Stimulated activated CD8-positive, alpha-beta memory T cell treated with anti-CD3 and anti-CD28 coated beads, Interleukin-12 subunit alpha, Interleukin-12 subunit beta, amount 100 ng/mL, for 4 hours (primary cell): ENCODE measurements at regions not wholly inside any gene's neighbourhood (a gene's known extent, or its start where the extent isn't known, plus 50 kb on each side); places are given as distances from the start of the nearest gene placed in this dataset.
"Not testable (repeated sequence)": the region's sequence is repeated elsewhere in the genome, so short reads cannot be mapped to it uniquely, and the experiment has no call there.

Experiments
- DNase-seq: peaks from one replicate; pipeline ENCODE4 v3.0.0-alpha.2; 2020; ENCODE audit warnings: low read depth

DNA sequence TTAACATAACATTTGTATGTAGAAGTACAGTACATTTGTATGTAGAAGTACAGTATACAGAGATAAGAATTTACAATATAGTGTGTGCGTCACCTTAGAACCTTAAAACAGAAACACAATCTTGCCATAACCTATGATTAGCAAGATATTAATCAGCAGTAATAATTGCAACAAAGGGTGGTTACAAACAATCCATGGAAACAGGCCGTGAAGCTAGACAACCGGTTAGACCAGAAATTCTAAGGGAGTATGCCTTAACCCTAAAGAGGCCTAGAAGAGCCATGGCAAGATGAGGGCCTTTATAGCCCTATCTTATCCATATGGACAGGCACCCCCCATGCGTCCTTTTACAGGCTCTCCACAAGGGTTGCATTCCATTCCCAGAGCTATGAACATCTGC, 605.9 kb downstream of the KCNT2 start:
- DNase-seq, result not testable (repeated sequence)

DNA sequence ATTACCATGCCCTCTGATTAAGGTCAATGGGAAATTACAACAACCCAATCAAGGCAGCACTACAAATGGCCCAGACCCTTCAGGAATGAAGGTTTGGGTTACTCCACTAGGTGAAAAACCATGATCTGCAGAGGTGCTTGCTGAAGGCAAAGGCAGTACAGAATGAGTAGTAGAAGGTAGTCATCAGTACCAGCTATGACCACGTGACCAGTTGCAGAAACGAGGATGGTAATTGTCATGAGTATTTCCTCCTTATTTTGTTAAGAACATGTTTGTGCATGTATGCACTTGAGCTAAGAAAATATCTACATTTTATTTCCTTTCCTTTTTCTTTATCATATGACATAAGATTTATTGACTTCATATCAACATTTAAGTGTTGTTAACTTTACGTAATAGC, 607.1 kb downstream of the KCNT2 start:
- no peak for DNase-seq

DNA sequence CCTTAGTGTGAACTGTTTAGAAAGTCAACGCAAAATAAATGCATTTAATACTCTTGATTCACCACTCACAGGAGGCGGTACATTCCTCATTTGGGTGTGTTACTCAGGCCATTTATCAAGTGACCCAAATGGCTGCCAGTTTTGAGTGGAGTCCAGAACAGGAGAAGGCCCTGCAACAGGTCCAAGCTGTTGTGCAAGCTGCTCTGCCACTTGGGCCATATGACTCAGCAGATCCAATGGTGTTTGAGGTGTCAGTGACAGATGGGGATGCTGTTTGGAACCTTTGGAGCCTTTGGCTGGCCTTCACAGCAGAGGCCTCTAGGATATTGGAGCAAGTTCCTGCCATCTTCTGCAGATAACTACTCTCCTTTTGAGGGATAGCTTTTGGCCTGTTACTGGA, 609.2 kb downstream of the KCNT2 start:
- no peak for DNase-seq

DNA sequence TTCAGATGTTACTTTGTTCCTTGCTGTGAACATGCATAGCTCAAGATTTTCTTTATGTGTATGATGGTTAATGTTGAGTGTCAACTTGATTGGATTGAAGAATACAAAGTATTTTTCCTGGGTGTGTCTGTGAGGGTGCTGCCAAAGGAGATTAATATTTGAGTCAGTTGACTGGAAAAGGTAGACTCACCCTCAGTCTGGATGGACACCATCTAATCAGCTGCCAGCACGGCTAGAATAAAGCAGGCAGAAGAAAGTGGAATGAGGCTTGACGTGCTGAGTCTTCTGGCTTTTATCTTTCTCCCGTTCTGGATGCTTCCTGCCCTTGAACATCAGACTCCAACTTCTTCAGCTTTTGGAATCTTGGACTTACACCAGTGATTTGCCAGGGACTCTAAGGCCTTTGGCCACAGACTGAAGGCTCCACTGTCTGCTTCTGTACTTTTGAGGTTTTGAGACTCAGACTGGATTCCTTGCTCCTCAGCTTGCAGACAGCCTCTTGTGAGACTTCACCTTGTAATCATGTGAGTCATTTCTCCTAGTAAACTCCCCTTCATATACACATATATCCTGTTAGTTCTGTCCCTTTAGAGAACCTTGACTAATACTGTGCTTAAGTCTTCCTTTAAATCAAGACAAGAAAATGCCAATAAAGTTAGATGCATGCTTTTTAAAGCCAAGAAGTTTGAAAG, 626.6 kb downstream of the KCNT2 start:
- no peak for DNase-seq

DNA sequence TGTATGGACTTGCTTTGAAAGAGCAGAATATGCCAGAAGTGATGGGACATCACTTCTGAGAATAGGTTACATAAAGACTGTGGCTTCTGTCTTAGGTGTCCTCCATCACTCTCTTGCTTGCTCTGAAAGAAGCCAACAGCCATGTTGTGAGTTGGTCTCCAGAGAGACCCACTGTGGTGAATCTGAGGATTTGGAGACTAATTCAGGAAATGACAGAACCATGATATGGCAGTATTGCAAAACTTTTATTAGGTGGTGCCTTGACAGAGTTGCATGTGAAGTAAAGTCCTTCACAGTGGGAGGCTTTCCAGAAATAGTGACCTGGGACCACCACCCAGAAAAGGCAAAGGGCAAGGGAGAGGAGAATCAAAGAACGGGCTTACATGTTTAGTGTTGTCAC, 628.6 kb downstream of the KCNT2 start:
- DNase-seq, result no peak

DNA sequence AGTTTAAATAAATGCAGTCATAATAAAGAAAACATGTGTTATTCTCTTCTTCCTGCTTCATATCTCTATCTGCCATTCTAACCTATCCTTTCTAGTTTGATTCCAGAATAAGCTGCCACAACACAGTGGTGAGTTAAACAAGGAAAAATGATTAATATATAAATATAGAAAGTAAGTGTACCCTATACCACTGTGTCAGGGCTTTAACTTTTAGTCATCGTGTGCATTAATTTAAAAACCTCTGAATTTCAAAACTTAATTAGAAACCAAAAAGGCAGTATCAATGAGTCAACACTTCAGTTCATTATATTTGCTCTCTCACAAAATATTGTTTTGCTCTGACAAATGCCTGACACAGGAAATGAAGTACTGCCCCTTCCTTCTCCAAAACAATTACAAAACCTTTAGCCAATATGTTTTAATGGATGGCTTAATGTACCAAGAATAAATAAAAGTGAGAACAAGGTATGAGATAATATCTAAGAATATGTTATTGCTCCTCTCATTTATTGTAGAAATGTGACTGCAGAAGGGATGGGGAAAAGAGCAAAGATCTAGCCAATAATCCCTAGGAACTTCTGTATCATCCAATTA, 634.8 kb downstream of the KCNT2 start:
- DNase-seq, result no peak

DNA sequence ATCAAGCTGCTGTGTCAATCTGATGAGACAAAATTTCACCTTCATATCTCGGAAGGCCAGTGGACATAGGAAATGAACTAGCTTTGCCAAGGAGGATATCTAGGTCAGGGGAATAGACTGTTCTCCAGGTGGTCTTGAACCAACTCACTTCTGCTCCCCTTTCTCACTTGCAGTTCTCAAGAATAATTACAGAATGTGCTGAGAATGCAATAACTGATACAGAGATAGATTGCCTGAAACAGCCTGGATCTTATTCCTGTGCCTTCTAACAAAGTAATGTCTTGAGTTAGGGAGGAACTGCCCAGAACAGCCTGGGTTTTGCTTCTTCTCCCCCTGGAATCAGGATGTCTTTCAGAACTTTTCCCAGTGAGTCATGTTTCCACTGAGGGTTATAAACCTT, 636.7 kb downstream of the KCNT2 start:
- no peak for DNase-seq

DNA sequence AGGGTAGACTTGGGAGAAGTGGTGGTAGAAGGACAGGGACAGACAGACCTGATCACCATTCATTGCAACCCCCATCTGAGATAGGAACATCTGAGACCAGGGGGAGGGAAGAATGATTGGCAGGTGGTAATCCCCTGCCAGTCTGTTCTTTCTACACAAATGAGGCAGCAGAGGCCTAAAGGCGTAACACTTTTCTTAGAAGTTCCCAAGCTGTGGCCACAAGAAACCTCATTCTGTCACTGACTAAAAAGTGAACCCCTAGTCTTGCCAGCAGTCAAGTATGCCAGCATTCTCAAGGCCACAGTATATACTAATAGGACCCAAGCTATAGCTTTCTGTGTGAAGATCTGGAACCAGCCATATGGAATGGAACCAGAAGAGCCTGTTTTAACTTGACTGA, 638.0 kb downstream of the KCNT2 start:
- no peak for DNase-seq

DNA sequence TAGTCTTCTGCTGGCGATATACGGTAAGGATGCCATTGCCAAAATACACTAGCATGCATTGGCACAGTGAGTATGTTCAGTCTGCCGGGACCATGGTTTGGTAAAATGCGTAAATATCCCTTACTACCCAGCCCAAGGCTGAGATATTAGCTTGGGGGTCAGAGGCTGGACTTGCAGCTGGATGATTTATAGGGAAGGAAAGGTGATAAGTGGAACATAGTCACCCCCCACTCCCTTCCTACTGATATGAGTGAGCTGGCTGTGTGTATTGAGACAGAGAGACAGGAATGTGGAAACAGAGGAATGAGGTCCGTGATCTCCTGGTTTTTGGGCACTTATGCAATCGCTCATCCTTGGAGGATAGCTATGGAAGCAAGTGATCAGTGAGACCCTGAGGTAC, 642.8 kb downstream of the KCNT2 start:
- no peak for DNase-seq

DNA sequence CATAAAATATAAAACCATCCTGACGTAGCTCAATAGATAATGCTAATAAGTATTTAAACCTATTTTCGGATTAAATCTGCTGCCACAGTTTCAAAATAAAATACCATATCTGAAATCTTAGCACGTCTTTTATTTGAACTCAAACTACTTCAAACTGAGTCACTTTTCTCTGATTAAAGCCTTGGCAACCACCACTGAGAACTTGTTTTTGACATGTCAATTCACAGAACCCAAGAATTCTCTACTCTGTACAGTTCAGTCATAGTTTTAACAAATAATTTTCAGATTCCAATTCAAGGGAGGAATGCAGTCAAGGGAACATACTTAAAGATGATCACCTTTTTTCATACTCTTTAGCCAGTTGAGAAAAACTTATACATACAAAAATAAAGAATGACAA, 643.2 kb downstream of the KCNT2 start:
- DNase-seq, result no peak

DNA sequence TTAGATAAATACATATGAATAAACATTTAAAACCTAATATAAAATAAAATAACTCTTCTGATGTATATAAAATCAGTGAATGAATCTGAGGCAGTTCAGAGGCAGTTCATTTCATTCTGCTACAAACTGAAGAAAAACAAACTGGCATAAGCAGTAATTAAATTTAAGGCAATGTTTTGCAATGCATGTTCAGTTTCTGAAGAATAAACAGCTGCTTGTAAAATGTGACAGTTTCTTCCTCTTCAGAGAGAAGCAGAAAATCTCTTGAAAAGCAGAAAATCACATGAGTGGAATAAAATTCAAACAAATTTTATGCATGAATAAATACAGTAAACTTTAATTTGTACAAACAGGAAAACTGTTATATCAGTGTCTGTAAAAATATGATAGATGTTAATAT, 643.7 kb downstream of the KCNT2 start:
- no peak for DNase-seq

DNA sequence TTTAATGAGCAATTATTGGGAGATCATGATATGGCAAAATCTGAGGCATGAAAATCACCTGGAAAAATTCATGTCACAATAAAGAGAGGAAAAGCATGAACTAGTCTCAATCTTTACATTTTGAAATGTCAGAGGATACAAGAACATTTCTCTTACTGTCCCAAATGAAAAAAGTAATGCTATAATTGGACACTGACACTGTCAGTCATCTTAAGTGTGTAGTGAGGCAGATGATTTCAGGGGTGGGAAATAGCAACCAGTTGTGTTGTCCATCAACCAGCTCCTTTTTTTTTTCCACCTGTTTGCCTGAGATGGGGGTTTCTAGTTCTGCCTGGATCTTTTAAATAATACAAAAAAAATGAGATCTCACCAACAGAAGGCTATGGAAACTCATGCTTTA, 646.2 kb downstream of the KCNT2 start:
- DNase-seq, result no peak

DNA sequence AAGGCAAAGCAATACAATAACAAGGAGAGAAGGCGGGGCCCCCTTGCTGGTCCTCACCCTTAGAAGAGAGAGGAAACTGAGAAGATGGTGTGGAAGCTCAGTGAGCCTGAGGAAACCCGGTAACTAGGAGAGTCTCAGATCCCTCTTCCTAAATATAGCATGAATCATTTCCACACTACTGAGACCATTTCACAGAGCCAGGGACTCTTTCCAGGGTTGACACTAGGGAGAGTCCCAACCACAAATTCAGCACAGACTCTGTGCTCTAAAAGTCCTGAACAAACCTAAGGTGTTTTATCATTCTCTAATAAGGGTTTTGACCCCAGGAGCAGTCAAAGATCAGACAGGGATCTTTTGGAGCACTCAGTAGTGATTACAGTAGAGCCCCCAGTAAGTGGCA, 647.7 kb downstream of the KCNT2 start:
- no peak for DNase-seq

DNA sequence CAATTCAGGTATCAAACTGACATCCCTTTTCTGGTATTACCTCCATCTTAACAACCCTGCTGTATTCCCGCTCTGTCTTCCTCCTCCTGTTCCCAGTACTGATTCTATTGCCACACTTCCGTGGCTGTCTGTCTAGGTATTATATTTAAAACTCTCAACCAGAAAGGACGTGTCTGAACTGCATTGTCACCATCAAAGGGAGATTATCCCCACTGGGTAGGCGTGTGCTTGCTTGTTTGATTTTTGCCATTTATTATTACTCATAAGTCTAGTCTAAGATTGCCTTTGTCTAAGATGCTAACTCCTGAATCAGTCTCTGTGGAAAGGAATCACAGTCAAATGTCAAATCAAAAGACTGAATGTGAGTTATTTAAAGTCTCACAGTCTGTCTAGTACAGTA, 650.1 kb downstream of the KCNT2 start:
- no peak for DNase-seq

DNA sequence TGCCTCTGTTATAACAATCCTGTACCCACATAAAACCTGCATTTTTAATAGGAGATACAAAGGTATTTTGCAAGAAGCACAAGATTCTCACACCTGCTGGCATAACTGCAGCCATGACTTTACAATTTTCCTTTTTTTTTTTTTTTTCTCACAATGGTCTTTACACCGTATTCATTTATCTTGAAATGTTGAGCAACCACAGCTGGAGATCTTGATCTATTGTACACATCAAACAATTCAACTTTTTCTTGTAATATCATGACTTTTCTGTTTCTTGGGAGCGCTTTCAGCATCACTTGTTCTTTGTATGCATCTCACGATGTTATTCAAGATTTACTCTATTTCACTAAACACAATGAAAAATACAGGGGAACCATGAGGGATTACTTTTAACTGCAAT, 651.4 kb downstream of the KCNT2 start:
- no peak for DNase-seq

DNA sequence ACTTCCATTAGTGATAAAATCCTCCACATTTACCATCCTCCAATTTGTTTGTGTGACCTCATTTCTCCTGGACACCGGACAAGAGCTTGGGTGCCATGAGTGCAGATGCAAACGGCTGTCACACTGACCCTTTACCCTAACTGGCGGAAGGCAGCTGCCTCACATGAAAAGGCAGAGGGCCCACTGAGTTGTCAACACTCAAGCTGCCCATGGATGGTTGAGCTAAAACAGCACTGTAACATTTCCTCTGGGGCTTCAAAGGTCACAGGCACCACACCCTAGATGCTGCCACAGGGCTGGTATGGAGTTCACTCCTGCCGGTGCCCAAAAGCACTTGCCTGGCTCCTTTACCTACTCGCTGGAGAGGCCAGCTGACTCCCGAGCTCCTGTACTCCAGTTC, 653.4 kb downstream of the KCNT2 start:
- no peak for DNase-seq

DNA sequence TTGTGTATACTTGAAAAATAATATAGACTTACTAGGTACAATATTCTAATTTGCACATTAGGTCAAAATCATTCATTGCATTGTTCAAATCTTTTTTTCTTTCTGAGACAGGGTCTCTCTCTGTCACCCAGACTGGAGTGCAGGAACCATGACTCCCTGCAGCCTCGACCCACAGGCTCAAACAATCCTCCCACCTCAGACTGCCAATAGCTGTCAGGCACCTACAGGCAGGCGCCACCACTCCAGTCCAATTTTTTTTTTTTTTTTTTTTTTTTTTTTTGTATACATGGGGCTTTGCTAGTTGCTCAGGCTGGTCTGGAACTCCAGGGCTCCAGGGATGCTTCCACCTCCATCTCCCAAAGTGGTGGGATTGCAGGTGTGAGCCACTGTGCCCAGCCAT, 656.9 kb downstream of the KCNT2 start:
- DNase-seq, result no peak

DNA sequence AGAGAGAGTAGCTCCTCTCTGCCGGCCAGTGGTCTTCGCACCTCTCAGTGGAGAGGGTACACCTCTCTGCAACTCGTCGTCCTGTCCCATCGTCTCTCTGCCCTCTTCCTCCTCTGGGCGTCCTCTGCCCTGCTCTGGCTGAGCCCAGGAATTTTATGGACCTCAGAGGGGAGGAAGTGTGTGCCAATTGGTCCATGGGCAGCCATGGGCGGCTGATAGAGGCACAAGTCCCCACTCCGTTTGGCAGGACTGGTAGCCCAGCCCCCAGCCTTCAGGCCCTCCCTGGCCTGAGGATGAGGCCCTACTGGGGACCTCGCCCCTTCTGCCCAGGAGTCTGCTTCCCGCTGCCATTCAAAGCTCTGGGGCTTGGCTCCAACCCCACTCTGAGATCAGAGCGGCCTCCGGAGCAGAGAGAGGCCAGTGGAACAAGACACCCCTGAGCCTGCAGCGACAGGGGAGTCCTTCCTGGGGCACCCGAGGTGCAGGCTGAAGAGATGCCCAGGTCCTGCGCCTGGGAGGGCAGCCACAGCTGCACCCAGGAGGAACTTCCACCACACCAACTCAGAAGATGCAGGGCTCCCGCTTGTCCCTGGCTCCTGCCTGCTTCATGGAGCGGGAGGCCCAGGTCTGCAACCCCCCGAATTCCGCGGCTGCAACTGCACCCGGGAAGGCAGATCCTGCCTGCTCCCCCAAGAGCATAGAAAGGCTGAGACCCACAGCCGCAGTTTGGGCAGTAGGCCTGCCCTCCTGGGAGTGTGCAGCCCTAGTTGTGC, 659.9 kb downstream of the KCNT2 start:
- no peak for DNase-seq

DNA sequence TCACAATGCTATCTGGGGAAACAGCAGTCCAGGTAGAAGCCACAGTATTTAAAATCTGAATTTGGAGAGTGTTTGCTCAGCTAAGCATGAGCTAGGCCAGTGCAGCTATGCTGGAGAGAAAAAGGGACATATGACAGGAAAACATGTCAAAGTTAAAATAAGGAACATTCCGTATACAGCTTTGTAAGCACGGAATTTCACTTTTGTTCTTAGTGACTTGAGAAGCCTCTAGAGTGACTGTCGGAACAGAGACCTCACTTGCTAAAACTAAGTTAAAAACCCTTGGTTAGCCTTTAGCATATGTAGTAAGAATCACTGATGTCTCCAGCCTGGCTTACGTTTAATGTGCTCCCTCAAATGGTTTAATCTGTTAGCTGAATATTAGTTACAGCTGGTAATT, 661.7 kb downstream of the KCNT2 start:
- DNase-seq, result no peak

DNA sequence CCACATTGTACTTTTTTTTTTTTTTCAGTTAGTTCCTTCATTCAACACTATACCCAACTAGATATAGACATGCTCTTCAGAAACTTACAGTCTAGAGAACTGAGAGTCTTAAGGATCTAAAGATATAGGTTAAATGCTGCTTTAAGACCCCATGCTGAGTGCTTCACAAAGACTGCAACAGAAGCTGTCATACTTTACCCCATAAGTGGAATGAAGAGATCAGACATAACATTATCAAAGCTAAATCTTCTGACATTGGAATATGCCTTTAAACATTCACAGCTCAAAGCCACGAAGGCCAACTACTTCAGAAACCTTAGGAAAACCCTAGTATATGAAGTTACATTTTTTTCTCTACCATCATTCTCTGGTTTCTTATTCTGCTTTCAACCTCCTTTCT, 666.4 kb downstream of the KCNT2 start:
- DNase-seq, result no peak

DNA sequence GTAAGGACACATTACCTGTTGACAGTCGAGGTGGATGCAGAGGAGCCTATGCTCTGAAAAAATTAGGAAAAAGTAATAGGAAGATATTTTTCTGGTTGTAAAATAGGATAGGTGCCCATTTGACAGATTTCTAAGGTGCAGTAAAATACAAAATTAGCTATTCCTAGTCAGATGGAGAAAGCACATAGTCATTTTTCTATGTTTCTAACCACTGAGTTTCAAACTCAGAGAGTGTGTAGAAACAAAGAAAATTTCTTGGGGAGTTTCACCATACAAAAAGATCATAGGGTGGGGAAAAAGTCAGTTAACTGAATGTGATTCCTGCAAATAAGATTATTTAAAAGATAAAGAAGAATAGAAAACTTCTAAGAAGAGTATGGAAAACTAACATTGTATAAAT, 666.9 kb downstream of the KCNT2 start:
- DNase-seq, result no peak

DNA sequence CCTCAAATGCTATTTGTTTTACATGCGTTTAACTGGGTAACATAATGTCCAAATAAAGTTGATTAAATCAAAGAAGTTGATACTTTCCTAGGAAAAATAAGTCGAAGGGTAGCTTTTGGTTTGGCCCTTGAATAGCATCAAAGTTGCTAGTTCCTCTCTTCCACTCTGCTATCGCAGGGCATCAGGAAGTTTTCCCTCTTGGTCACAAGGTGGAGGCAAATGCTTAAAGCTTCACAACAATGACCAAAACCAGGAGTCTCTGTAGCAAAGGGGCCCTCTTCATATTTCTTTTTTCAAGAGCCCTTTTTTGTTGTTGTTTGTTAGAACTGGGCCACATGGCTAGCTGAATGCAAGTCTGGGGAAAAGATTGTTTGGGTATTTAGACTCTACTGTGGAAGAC, 668.4 kb downstream of the KCNT2 start:
- DNase-seq, result no peak

DNA sequence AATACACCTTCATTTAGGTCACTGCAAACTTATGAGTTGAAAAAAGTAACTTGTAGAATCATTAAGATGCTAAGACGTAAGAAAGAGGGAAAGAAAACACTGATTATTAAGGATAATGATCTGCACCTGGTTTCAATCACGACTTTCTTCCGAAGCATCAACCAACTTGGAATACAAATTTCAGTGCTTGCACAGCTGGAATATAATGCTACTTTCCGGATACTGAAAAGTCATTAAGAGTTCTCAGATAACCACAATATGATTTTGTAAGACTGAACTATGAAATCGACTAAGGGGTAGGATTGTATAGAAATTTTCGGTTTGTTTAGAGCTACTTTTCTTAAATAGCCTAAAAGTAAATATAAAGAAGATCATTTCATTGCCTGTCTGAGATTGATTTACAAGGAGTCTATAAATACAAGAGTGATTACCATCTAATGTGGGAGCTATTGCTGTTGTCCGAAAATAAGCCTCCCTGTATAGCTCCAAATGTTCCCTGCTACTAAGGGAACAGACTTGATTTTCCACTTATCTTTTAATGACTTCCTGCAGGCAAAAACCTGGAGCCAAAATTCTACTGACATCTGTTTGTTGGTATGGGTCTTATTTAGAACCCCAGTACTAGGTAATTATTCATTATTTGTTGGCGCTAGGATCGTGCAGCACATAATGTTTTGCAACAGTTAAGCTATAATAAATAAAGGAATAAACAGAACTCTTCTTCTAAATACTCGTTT, 673.3 kb downstream of the KCNT2 start:
- no peak for DNase-seq
